GM19395 (cell line): ENCODE measurements at regions not wholly inside any gene's neighbourhood (a gene's known extent, or its start where the extent isn't known, plus 50 kb on each side); places are given as distances from the start of the nearest gene placed in this dataset.
A peak's percentile ranks its signal among the peaks of the same experiment; 100 is the strongest.

ENCODE experiments used
- ATAC-seq: cut with Tn5 transposase; IDR thresholded peaks from one replicate; pipeline ENCODE4 v1.9.1; 2021; ENCODE audit warnings: mild to moderate bottlenecking, moderate library complexity; ENCODE audit not compliant: unreplicated experiment

DNA sequence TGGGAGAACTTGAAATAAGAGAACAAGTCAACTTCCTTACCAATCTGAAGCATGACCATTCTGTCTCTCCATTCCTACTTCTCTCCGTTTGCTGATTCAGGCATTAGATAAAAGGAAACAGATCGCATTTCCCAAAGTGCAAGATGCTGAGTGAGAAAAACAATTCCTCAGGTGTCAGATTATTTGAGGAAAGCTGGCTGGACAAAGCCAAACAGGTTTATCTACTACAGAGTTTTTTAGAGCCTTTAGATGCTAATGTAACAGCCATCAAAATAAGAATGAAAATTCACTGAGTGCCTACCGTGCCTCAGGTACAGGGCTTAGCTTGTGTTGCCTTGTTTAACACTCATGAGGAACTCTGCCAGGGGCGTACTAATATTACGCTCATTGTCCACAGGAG, 135.9 kb upstream of the MBL2 start:
- ATAC-seq: no peak

DNA sequence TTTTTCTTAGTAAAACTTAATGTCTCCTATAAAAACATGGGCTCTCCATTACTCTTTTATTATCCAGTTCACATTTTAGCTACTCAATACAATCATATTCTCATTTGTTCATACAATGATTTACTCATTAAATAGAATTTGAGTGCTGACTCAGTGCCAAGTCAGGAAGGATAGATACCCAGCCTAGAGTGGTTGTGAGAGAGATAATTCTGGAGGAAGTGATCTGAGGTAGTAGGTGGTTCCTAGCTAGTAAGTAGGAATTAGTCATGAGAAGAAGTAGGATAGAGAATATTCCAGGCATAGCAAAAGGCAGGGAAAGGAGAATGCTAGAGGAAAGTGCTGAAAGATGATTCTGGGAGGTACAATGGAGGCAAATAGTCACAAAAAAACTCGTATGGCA, 133.5 kb upstream of the MBL2 start:
- ATAC-seq: no peak

DNA sequence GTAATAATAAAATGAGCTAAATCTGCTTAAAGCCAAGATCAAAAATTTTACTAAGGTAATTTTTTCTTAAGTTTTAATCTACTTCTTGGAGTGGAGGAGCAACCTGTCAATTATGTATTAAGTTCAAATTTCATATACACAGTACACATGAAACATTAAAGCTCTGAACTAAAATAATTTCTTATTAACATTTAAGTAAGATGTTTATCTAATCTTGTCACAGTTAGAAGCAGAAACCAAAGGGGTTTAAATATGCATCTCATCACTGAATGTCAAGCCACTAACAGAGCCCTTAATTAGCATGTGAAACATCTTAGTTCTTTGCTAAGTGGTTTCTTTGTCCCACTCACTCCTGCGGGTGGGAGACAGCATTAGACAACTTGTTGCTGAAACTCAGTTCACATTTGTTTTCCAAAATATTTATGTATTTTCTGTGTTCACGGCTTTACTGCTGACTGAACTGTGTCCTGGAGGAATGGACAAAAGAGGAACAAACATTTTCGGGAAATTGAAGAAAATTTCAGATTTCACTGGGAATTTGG, 130.9 kb upstream of the MBL2 start:
- ATAC-seq: no peak

DNA sequence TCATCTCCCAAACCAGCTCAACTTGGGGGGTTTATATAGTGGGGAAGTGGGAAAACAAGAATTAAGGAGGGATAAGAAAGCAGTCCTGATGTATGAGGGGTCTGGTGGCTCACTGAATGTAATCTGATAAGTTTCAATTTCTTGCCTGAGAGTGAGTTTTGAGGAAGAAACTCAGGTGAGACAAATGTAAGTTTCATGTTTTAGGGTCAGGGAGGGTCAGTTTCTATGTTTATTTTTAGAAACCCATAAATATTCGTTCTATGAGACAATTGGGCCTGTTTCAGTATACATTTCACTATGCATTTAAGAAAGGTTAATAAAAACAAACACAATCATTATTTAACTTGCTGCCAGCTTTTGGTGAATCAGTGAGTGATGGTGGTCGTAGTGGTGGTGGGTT, 128.0 kb upstream of the MBL2 start:
- peak; percentile 87 for ATAC-seq

DNA sequence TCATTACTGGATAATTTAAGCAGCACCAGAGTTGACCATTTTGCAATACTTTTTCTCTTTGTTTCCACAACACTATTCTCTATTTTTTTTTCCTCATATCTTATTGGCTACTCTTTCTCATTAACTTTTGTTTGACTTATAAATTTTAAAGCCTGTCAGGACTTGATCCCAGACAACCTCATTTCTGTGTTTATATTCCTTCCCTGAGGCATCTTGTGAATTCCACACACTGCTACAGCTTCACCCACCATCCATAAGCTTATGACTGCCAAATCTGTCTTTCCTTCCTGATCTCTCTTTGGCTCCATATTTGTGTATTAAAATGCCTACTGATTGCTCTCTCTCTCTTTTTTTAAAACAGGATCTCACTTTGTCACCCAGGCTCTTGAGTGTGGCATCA, 124.6 kb upstream of the MBL2 start:
- ATAC-seq: no peak

DNA sequence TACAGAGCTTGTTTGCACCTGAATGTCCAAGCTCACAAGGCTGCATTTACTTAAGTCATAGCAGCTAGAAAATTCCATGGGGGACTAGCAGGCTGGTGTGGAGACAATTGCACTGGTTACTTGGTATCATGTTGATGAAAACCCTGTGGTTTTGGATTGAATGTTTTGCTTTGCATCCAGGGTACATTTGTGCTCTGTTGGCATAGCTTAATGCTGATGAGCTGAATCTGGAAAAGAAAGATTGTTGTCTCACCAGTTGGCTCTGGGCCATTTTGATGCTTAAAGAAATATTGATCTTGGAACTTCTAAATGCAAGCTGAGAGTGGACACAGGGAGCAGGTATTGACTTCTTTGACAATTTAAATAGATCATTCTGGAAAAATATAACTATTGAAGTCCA, 122.5 kb upstream of the MBL2 start:
- ATAC-seq: no peak

DNA sequence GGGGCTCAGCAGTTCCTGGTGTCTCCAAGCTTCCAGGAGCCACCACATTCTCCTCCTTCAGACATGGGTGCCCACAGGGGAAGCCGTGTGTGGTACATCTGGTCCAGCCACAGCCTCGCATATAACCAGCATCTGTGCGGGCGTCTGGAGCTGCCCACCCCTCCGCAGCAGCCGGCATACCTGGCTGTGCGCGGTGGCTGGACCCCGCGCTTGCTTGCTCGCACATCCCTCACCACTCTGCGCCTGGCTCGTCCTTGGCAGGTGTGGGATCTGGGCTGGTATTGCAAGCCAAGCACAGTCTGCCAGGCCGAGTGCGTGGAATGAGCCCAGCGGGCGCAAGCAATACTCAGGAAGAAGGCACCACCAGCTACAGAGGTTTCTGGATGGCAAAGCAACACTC, 117.7 kb upstream of the MBL2 start:
- no peak for ATAC-seq

DNA sequence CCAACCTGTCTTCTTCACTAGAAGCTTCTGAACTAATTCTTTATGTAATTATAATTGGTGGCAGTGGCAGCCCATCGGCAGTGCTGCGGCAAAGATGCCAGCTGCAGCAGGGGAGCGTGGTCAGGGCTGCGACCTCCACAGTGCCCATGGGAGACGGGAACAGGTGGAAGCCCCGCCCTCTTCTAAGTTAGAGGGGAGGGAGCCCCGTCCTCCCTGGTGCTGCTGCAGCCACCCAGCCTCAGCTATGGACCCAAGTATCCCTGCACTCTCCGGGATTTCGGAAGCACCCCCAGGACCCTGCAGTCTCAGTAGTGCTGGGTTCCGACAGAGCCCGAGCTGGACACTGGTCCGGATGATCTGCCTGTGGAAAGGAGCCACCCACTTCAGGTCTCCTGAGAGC, 117.0 kb upstream of the MBL2 start:
- no peak for ATAC-seq

DNA sequence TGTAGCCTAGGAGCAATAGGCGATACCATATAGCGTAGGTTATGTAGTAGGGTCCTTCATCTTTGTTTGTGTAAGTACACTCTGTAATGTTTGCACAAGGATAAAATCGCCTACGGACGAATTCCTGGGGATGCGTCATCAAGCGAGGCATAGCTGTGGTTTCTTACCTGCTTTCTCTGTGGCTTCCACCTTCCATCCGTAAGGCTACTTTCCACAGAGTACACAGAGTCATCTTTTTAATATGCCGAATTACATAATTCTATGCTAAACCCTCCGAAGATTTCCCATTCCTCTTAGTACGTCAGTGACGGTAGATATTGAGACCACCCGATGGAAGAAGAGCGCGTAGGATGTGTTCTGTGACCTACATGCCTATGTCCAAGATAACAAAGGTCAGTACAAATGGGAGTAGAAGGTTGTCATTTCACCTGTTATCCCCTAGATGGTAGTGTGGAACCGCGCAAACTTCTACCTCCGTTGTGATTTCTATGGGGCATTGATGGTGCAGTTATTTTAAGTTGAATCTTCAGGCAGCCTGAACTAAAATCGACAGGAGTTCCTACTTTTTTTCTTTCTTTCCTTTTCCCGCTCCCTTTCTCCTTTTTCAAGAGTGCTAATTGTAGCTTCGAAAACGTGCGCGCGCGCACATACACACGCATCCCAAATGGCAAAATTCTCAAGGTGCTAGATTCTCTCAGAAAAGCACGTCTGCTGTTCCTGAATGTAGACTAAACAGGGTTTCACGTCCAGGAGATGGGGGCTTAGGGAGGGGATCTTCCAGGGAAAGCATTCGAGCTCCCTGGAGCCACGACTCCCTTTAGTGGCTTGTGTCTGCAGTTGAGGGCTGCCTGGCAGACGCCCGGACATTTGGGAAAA, 111.7 kb upstream of the MBL2 start:
- peak; percentile 97 for ATAC-seq

DNA sequence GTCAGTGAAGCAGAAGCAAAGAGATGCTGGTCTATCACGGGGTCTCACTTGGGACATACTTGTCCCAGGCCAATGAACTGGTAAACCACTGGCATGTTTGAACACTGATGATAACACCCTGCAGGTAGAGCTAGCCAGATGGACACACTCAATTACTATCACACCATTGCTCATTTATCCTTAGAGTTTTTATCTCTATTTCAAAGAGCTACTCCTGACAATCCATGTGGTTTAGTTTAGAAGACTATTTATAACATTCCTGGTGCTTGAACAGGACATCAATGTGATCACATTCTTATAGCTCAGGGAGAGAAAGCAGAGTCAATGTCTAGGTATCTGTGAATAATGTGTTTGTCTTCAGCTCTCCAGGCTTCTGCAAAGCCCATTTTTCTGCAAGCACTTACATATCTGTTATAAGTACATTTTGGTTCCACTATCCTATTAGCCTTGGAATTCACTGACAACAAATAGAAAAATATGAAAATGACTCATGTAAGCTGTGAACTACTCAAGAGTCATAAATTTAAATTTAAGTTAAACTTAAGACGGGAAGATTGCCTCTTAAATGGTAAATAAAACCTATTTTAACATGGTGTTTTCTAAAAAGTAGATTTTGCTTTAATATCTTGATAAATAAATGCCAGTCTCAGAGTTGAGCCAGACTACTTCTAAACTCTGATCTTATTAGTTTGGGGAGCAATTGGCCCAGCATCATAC, 106.7 kb upstream of the MBL2 start:
- ATAC-seq: no peak

DNA sequence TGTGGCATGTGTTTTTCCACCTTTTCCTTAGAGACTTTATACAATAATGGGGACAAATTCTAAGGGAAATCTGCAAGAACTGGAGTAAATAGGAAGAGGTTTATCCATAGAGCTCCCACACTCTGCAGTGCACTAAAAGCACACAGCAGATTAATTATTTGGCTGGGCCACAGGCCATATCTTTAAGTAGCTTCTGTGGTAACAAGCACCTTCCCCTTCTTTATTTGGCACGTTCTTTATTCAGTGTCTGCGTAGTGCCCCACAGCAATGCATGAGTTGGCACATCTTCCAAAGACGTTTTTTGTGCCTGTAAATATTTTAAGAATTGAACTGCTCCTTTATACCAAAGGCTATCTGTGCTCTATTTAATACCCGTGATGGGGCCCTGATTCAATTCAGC, 104.9 kb upstream of the MBL2 start:
- no peak for ATAC-seq

DNA sequence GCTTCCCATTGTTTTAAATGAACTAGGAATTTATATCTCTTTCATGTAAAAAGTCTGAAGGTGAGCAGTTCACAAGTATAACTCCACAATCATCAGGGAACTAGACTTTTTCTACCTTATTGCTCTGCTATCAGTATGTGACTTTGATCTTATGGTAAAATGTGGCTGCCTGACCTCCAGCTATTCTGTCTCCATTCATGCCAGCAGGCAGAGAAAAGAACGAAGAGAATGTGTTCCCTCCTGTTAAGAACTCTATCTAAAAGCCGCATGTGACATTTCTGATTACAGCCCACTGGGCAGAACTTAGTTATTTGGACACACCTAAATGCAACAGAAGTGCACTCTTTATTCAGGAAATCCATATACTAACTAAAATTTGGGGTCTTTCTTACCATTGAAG, 102.8 kb upstream of the MBL2 start:
- no peak for ATAC-seq

DNA sequence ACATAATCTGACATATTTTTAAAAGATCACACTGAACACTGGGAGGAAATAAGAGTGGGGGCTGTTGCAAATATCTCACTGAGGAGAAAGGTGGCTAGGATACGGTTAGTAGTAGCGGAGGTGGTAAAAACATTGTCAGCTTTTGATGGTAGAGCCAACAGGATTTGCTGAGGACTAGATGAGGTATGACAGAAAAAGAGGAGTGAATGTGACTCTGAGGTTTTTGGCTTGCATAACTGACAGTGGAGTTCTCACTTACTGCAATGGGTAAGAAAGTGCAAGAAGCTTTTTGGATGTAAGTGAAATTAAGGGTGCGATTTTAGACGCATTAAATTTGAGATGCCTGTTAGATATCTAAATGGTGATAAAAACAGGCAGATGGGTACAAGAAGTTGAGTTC, 102.0 kb upstream of the MBL2 start:
- ATAC-seq: no peak

DNA sequence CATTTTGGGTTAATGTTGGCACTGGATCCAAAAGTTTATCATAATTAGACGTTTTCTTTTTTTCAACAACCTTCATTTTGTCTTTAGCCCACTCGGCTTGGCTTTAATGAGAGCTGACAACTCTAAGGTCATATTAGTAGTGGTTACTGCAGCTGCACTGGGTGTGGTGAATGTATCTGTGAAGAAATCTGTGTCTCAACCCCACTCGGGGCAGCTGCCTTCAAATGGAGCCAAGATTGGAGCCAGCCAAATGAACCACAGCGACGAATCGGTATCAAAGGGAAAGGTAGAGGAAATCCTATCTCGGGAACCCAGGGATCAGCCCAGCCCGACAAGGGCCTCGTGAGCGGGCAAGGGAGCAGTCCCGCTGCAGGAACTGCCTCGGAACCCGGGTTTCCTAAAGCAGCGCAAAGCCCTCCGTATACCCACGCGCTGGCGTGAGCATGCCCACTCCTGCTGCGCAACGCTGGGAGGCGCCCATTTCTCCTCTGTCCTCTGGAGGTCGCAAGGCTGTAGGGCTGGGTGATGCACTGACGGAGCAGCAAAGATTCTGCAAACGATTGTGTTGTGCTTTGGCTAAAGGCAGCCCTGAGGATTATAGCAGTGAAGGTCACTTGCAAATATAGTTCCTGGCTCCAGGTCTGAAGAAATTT, 98.7 kb upstream of the MBL2 start:
- ATAC-seq: no peak

DNA sequence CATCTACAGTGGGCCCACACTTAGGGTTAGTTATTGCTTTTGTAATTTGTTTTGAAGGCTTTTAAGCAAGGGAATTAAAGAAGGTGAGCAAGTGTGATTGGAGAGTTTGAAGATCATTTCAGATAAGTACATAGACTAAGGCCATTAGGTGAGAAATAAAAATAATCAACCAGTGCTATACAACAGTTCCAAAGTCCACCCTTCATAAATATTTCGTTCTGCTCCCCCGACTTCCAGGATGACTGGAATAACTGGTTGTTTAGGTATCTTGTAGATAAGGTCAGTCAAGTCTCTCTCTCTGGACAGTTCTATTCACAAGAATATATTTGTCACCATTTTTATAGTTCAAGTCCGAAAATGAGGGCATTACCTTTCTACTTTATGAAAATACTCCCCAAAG, 98.0 kb upstream of the MBL2 start:
- no peak for ATAC-seq

DNA sequence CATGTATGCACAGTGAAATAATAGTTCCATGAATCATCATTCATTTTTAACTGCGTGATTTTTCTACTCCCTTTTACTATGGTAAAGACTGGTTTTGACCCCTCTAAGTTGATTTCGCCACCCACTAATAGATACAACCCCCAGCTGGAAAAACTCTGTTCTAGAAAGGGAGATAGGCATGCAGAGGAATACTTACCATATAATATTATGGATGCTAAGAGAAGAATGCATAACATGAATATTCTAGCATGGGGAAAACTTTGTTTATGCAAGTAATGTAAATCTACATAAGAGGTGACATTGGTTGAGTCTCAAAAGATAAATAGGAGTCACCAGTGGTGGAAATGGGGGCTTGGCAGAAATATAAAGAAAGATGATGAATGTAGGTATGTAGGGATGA, 97.3 kb upstream of the MBL2 start:
- no peak for ATAC-seq

DNA sequence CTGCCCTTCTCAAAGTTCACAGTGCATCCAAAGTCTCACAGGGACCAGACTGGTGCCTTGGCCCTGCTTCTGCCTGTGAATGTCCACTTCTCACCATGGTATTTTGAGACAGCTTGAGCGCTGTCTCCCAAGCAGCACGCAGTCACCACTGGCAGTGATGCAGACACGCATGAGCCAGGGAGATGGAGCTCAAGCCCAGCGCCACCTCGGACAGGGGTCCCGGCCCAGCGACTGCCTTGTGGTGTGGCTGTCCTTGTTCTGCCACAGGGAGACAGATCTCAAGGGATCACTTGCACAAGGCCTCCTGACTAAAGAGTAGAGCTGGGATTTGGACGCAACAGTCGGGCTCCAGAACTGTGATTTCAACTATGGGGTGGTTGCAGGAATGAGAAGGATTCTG, 92.6 kb upstream of the MBL2 start:
- ATAC-seq: no peak

DNA sequence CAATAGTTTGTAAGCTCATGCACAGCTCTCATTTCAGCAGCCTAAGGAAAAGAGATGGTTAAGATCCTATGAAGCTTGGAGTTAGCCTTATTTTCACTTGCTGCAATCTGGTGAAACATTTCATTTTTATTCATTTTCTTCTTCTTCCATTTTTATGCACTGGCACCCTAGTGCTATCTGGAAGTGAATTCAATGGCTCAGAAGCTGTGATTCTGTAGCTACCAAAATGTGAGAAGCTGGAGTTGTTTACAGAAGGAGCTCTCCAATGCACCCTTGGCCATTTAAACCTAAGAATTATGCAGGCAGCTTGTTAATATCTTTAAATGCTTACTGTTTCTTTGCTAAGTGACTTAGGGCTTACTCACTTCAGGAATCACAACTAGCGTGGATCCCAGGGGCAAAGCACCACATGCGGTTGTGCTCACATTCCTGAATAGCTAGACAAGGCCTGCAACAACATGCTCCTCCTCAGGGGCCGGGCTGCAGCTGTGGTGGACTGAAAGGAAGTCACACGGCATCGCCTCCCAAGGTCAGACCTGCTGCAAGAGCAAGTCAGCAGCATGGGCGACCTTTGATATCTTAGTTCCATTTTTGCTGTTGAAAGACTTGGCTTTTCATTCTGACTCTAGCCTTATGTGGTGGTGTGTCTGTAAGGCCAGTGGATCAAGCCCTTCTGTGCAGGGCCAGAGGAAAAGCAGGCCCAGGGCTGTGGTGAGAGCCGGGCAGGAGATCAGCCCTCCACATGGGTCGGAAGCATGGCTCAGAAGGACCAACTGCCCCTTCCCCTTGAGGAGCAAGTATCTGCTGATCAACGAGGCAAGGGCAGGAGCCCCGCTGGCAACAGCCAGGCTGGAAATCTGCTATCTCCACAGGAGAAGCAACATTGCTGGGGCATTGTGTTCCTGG, 91.9 kb upstream of the MBL2 start:
- no peak for ATAC-seq

DNA sequence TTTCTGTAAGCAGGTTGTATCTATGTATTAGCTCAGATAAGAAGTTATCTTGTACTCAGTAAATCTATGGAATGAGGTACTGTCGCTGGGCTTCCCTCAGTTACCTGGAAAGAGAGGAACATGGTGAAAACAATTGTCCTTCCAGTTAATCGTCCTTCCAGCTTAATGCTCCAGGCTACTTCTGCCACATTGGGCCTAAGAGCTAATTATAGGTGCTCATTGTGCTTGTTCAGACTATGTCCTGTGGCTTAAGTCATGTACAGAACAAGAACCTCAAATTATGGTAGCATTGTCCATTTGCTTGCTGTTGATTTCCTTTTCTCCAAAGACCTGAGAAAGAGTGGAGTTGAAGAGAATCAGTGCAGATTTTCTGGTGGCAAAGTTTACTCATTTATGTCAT, 86.1 kb upstream of the MBL2 start:
- ATAC-seq: no peak

DNA sequence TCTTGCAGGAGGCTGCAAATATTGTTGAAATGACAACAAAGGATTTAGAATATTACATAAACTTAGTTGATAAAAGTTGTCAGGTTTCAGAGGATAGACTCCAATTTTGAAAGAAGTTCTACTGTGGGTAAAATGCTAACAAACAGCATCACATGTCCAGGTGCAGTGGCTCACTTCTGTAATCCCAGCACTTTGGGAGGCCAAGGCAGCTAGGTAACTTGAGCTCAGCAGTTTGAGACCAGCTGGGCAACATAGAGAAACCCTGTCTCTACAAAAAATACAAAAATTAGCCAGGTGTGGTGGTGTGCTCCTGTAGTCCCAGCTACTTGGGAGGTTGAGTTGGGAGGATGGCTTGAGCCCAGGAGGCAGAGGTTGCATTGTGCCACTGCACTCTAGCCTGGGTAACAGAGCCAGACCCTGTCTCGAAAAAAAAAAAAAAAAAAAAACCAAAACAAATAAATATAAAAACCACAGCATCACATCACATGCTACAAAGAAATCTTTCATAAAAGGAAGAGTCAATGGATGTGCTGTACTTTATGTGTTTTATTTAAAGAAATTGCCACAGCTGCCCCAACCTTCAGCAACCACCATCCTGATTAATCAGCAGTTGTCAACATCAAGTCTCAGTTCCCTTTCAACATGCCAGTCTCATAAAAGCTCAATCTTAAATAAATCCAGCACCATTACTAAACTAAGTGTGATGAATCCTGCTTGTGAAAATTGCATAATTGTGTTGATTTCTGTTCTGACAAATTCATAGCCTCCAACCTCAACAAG, 83.2 kb upstream of the MBL2 start:
- no peak for ATAC-seq
